GM12891 (cell line): ENCODE measurements at regions not wholly inside any gene's neighbourhood (a gene's known extent, or its start where the extent isn't known, plus 50 kb on each side); places are given as distances from the start of the nearest gene placed in this dataset.

Experiments
- POLR2A ChIP-seq: IDR thresholded peaks from 2 replicates; pipeline ENCODE4 v1.6.1; 2011; ENCODE audit warnings: low read depth, low read length, control low read depth
- POLR2AphosphoS5 ChIP-seq: IDR thresholded peaks from 2 replicates; pipeline ENCODE4 v1.6.1; 2011; ENCODE audit warnings: low read depth, low read length, control low read depth
- POU2F2 ChIP-seq: IDR thresholded peaks from 2 replicates; pipeline ENCODE4 v1.6.1; 2011; ENCODE audit warnings: low read depth, mild to moderate bottlenecking, control low read depth, low read length, moderate library complexity
- SPI1 ChIP-seq: IDR thresholded peaks from 2 replicates; pipeline ENCODE4 v1.6.1; 2011; ENCODE audit warnings: low read depth, low read length, control low read depth
- TAF1 ChIP-seq: IDR thresholded peaks from 2 replicates; pipeline ENCODE4 v1.6.1; 2011; ENCODE audit warnings: low read depth, low read length, control low read depth

- TF ChIP-seq POLR2AphosphoS5 = no peak
- TF ChIP-seq POLR2A = no peak
- no peak for TF ChIP-seq POU2F2
- no peak for TF ChIP-seq TAF1
- no peak for TF ChIP-seq SPI1
These were observed 110.2 kb upstream of the CYSLTR1 start for GRCh38 chrX:78437621-78438020.
